ENCODE measurements at regions not wholly inside any gene's neighbourhood (a gene's known extent, or its start where the extent isn't known, plus 50 kb on each side); places are given as distances from the start of the nearest gene placed in this dataset.

DNA sequence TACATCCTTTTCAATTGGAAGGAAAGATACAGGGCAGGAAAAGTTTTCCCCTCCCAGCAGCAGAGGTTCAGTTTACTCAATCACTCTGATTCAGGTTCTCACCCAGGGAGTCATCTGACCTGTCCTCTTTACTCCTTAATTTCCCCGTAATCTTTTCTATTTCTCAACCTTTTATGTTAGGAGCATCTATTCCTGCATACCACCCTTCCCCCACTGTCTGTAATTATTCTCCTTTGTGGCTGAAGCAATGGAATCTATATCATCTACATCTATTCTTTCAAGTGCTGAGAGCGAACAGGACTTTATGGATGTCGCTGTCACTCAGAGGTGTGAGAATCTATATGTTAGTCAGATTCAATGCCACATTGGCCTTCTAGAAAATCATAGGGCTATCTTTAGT is 175.2 kb downstream of the NOL4 start:
- TF ChIP-seq YY1 (IDR thresholded peaks at IDR 0.05; ENCODE audit: insufficient read depth, insufficient read length) (no peak), SUZ12 (IDR thresholded peaks at IDR 0.05; ENCODE audit: extremely low read depth, insufficient read depth, insufficient read length) (no peak)

Data from NT2/D1 (cell line).